ENCODE measurements at regions not wholly inside any gene's neighbourhood (a gene's known extent, or its start where the extent isn't known, plus 50 kb on each side); places are given as distances from the start of the nearest gene placed in this dataset.

GRCh38 chr5:156021866-156022265, 305.1 kb upstream of the SGCD start:
- TF ChIP-seq POLR2AphosphoS5 (IDR thresholded peaks at IDR 0.05) = no peak
- no peak for TF ChIP-seq CTCF (IDR thresholded peaks at IDR 0.05)
